A549 (cell line): ENCODE measurements at regions not wholly inside any gene's neighbourhood (a gene's known extent, or its start where the extent isn't known, plus 50 kb on each side); places are given as distances from the start of the nearest gene placed in this dataset.

Experiments used
- ATAC-seq, 2 experiments: fragments of 200-7000 bp in 1 of 2; fragments of >200 bp in 1 of 2; cut with Nextera tagmentation in 1 of 2; cut with Tn5 transposase in 1 of 2; 3 replicates each; pipeline versions ENCODE4 v1.8.0 to v1.9.1; 2018 to 2020; ENCODE audit warnings: mild to moderate bottlenecking in 1 of 2, moderate library complexity in 1 of 2
- CTCF ChIA-PET: fragments of 300-600 bp; sonication (Branson Sonifier 250); formaldehyde crosslinking; extraction: SDS; loops from one replicate; lab custom pipeline; 2021; ENCODE audit warnings: antibody characterized with exemption, inconsistent platforms; lab: Yijun Ruan, JAX
- POLR2A ChIA-PET: fragments of 350-600 bp; formaldehyde crosslinking; extraction: SDS; loops from one replicate; lab custom pipeline; 2021; ENCODE audit warnings: antibody characterized with exemption, inconsistent platforms; lab: Yijun Ruan, JAX
- DNase-seq, 2 experiments: peaks; one replicate each; pipeline versions ENCODE4 v3.0.0 to v3.0.0-alpha.2; 2011 to 2016; ENCODE audit warnings: low read depth in 1 of 2, low spot score in 1 of 2
- FAIRE-seq: peaks from 2 replicates; lab custom pipeline; 2011; peaks lifted over from hg19 to GRCh38; lab: Jason Lieb, UNC
- H3K27ac ChIP-seq, 2 experiments: fragments of >200 bp; sonication (Bioruptor Twin); formaldehyde crosslinking; 3 replicates each; pipeline ENCODE4 v1.5.1; 2016 to 2017
- H3K4me1 ChIP-seq: fragments of >200 bp; sonication (Bioruptor Twin); formaldehyde crosslinking; 3 replicates; pipeline ENCODE4 v1.6.1; 2016
- H3K4me2 ChIP-seq: fragments of >200 bp; sonication (Bioruptor Twin); formaldehyde crosslinking; 3 replicates; pipeline ENCODE4 v1.6.1; 2016
- H3K4me3 ChIP-seq: fragments of >200 bp; sonication (Bioruptor Twin); formaldehyde crosslinking; 3 replicates; pipeline ENCODE4 v1.5.1; 2016
- H3K9me3 ChIP-seq: fragments of >200 bp; sonication (Bioruptor Twin); formaldehyde crosslinking; 3 replicates; pipeline ENCODE4 v1.6.1; 2016
- CBX8 ChIP-seq: fragments of 200-600 bp; sonication (generic); IDR thresholded peaks from 2 replicates; pipeline ENCODE4 v1.6.1; 2016
- CTCF ChIP-seq: fragments of >200 bp; sonication (Bioruptor Twin); formaldehyde crosslinking; IDR thresholded peaks from 3 replicates; pipeline ENCODE4 v1.5.1; 2016
- FOSL2 ChIP-seq, 2 experiments: fragments of 450-650 bp in 1 of 2; fragments of >200 bp in 1 of 2; sonication (Bioruptor Twin) in 1 of 2; formaldehyde crosslinking; IDR thresholded peaks; 2 replicates each; pipeline versions ENCODE4 v1.5.0 to v1.6.1; 2016 to 2020; ENCODE audit warnings: mild to moderate bottlenecking in 1 of 2, moderate library complexity in 1 of 2
- HEYL ChIP-seq: fragments of 250-450 bp; sonication (Bioruptor Pico); IDR thresholded peaks from 2 replicates; pipeline ENCODE4 v1.8.0; 2021; ENCODE audit warnings: mild to moderate bottlenecking, moderate library complexity
- KDM1A ChIP-seq: fragments of 200-600 bp; sonication (generic); IDR thresholded peaks from 2 replicates; pipeline ENCODE4 v1.6.1; 2016; ENCODE audit warnings: low read depth, mild to moderate bottlenecking
- POLR2AphosphoS2 ChIP-seq: conservative IDR thresholded peaks from 2 replicates; pipeline ENCODE4 v1.6.1; 2012; ENCODE audit warnings: low read length, improper control_type of control experiment, inconsistent platforms
- RAD21 ChIP-seq, 2 experiments: fragments of >200 bp in 1 of 2; sonication (Bioruptor Twin) in 1 of 2; formaldehyde crosslinking in 1 of 2; IDR thresholded peaks in 1 of 2; conservative IDR thresholded peaks in 1 of 2; 2 replicates in 1 of 2; 3 replicates in 1 of 2; pipeline ENCODE4 v1.6.1; 2012 to 2018; ENCODE audit warnings: inconsistent platforms in 1 of 2
- SMC3 ChIP-seq: fragments of >200 bp; sonication (Bioruptor Twin); formaldehyde crosslinking; IDR thresholded peaks from 3 replicates; pipeline ENCODE4 v1.6.1; 2018; ENCODE audit warnings: inconsistent platforms
- TFCP2L1 ChIP-seq: fragments of 250-450 bp; sonication (Bioruptor Pico); IDR thresholded peaks from 2 replicates; pipeline ENCODE4 v1.5.0; 2021; ENCODE audit warnings: mild to moderate bottlenecking
- USF2 ChIP-seq: fragments of 450-650 bp; IDR thresholded peaks from 2 replicates; pipeline ENCODE4 v1.6.1; 2014; ENCODE audit warnings: antibody characterized with exemption
- ZNF302 ChIP-seq: fragments of 250-450 bp; sonication (Bioruptor Pico); IDR thresholded peaks from 2 replicates; pipeline ENCODE4 v1.9.0; 2021; ENCODE audit warnings: inconsistent platforms, mild to moderate bottlenecking, moderate library complexity
- WGBS: methylation state at CpG from one replicate; pipeline ENCODE4 v1.1.6; 2017; ENCODE audit errors: missing lambda C conversion rate; 5-methylcytosine and 5-hydroxymethylcytosine counted together
- TF ChIP-seq, protein P1 (sequence below): fragments of 250-450 bp; sonication (Bioruptor Pico); IDR thresholded peaks from 2 replicates; pipeline ENCODE4 v1.5.0; 2020; ENCODE audit warnings: low read depth, mild to moderate bottlenecking, moderate library complexity
- TF ChIP-seq, protein P2 (sequence below): fragments of 200-600 bp; sonication (generic); IDR thresholded peaks from 2 replicates; pipeline ENCODE4 v1.6.1; 2016; ENCODE audit warnings: antibody characterized with exemption, mild to moderate bottlenecking, moderate library complexity

GRCh38 chr2:18752667-18753422 is 163.5 kb upstream of the NT5C1B start:
- CTCF ChIA-PET, result interaction anchor here (0.7 to 5.9 kb wide), 8 partner anchors 223 to 1110 kb away, joined by 3 to 77 read pairs (median 4); partner anchors contain the start of gene OSR1

DNA sequence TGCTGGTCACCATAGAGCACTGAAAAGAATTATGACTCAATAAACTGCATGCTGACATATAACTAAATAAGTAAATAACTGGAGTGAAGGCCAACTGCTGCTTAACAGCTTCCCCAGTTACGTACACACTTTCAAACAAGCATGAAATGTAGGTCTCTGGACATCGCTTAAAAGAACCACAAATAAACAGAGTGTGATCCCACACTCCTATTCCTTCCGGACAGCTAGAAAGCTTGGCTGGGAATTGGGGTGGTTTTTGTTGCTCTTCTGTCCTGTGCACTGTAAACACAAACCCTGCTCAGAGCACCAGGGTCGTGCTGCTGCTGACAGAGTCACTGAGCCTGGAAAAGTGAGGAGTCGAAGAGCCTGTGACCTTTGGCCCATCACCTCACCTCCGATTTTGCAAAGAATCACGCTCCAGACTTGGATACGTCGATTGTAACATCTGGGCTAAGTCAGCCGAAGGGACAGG is 162.7 kb upstream of the NT5C1B start:
- Histone ChIP-seq H3K4me3 (no peak overlapping the region), H3K9me3 (no peaks in the 10 kb centered on the region), H3K4me1 (peaks cover 22% of the 10 kb centered on the region), H3K27ac (peak overlapping the region in 1 of 2 experiments; percentile 10; a peak in 1 of 6 replicates), H3K4me2 (0 out of 3 replicates have a peak overlapping the region, but pooled peaks have one; percentile 6)
- ATAC-seq (peak in 1 of 2 experiments; percentile 34; a peak in 2 of 6 replicates), FAIRE-seq (no peak), DNase-seq (peak in 1 of 2 experiments; percentile 20)
- TF ChIP-seq, protein P1, sequence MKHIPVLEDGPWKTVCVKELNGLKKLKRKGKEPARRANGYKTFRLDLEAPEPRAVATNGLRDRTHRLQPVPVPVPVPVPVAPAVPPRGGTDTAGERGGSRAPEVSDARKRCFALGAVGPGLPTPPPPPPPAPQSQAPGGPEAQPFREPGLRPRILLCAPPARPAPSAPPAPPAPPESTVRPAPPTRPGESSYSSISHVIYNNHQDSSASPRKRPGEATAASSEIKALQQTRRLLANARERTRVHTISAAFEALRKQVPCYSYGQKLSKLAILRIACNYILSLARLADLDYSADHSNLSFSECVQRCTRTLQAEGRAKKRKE (CRISPR knock-in tag), result no peak
- no peak for TF ChIP-seq ZNF302 (CRISPR knock-in tag)
- no peak for TF ChIP-seq FOSL2 (IDR thresholded peaks at IDR 0.05)
- peak; percentile 2; the same call in 1 of the 2 replicates for TF ChIP-seq FOSL2 (CRISPR knock-in tag; IDR thresholded peaks at IDR 0.05)
- POLR2A ChIA-PET, result no interaction called here
- 56% methylated on average over 10 of the region's 10 CpGs for WGBS
- CTCF ChIA-PET, result interaction anchor here (0.6 to 5.9 kb wide), 10 partner anchors 10 to 1111 kb away, joined by 3 to 77 read pairs (median 10); partner anchors contain the start of gene OSR1

More at GRCh38 chr2:18752667-18753422, 163.5 kb upstream of the NT5C1B start:
- no peak overlapping the region for H3K4me3 ChIP-seq
- DNase-seq (peak in 1 of 2 experiments; percentile 40), FAIRE-seq (no peak), ATAC-seq (peak; percentile 61 to 82; a peak in 4 of 6 replicates)
- TF ChIP-seq SMC3 (0 out of 3 replicates have a peak, but pooled peaks have one; percentile 19), POLR2AphosphoS2 (no peak), KDM1A (no peak), RAD21 (conservative IDR thresholded peaks at IDR 0.05 in 1 of 2, IDR thresholded peaks at IDR 0.05 in 1 of 2) (peak; percentile 21 to 46; a peak in 2 of 5 replicates), CBX8 (no peak), HEYL (CRISPR knock-in tag) (no peak), CTCF (peak; percentile 28; the same call in 2 of the 3 replicates), TFCP2L1 (CRISPR knock-in tag) (no peak), USF2 (no peak), FOSL2 (IDR thresholded peaks at IDR 0.05) (no peak), FOSL2 (CRISPR knock-in tag; IDR thresholded peaks at IDR 0.05) (no peak)
- TF ChIP-seq, protein P2, sequence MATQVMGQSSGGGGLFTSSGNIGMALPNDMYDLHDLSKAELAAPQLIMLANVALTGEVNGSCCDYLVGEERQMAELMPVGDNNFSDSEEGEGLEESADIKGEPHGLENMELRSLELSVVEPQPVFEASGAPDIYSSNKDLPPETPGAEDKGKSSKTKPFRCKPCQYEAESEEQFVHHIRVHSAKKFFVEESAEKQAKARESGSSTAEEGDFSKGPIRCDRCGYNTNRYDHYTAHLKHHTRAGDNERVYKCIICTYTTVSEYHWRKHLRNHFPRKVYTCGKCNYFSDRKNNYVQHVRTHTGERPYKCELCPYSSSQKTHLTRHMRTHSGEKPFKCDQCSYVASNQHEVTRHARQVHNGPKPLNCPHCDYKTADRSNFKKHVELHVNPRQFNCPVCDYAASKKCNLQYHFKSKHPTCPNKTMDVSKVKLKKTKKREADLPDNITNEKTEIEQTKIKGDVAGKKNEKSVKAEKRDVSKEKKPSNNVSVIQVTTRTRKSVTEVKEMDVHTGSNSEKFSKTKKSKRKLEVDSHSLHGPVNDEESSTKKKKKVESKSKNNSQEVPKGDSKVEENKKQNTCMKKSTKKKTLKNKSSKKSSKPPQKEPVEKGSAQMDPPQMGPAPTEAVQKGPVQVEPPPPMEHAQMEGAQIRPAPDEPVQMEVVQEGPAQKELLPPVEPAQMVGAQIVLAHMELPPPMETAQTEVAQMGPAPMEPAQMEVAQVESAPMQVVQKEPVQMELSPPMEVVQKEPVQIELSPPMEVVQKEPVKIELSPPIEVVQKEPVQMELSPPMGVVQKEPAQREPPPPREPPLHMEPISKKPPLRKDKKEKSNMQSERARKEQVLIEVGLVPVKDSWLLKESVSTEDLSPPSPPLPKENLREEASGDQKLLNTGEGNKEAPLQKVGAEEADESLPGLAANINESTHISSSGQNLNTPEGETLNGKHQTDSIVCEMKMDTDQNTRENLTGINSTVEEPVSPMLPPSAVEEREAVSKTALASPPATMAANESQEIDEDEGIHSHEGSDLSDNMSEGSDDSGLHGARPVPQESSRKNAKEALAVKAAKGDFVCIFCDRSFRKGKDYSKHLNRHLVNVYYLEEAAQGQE, result no peak
- 37% methylated on average over 6 of the region's 6 CpGs for WGBS
- POLR2A ChIA-PET, result no interaction called here
- H3K27ac ChIP-seq, result no peak overlapping the region
- no peaks in the 10 kb centered on the region for H3K9me3 ChIP-seq
- H3K4me2 ChIP-seq, result no peak overlapping the region
- peaks cover 22% of the 10 kb centered on the region for H3K4me1 ChIP-seq
